HepG2 (cell line): ENCODE measurements at regions not wholly inside any gene's neighbourhood (a gene's known extent, or its start where the extent isn't known, plus 50 kb on each side); places are given as distances from the start of the nearest gene placed in this dataset.

ENCODE experiments used
- ATAC-seq: fragments of 200-7000 bp; cut with Tn5 transposase; 3 replicates; pipeline ENCODE4 v1.9.1; 2020; ENCODE audit warnings: mild to moderate bottlenecking, moderate library complexity
- BruUV-seq: library from RNA; stranded (reverse); fragments of 400-500 nt; replicated peaks from 2 replicates; lab custom pipeline; 2021; lab: Mats Ljungman, UMichigan
- CTCF ChIA-PET: fragments of 300-600 bp; formaldehyde crosslinking; extraction: SDS; loops from one replicate; lab custom pipeline; 2021; ENCODE audit warnings: low total read pairs, inconsistent platforms, low intra/inter-chr PET ratio; lab: Yijun Ruan, JAX
- POLR2A ChIA-PET: fragments of 350-600 bp; sonication (Branson Sonifier 250); formaldehyde crosslinking; loops from one replicate; lab custom pipeline; 2020; ENCODE audit warnings: antibody characterized with exemption, inconsistent platforms; lab: Yijun Ruan, JAX
- DNase-seq: peaks from one replicate; pipeline ENCODE4 v3.0.0-alpha.2; 2015; ENCODE audit warnings: low spot score
- FAIRE-seq: peaks from 3 replicates; lab custom pipeline; 2011; peaks lifted over from hg19 to GRCh38; lab: Jason Lieb, UNC
- H2AFZ ChIP-seq: one replicate; pipeline ENCODE4 v1.6.1; 2011; ENCODE audit warnings: low read length, inconsistent platforms
- H3K27ac ChIP-seq: fragments of 300-600 bp; 3 replicates; pipeline ENCODE4 v1.8.0; 2011; ENCODE audit warnings: mixed run types, mild to moderate bottlenecking, mixed read lengths, low read length, inconsistent platforms; ENCODE audit not compliant: insufficient read depth; ENCODE audit errors: extremely low read length
- H3K27me3 ChIP-seq, 2 experiments: fragments of 200-600 bp in 1 of 2; 2 replicates in 1 of 2; 3 replicates in 1 of 2; pipeline versions ENCODE4 v1.6.0 to v1.8.0; 2011; ENCODE audit warnings: low read length in 2 of 2, mild to moderate bottlenecking in 2 of 2, moderate library complexity in 2 of 2, inconsistent platforms in 1 of 2; ENCODE audit not compliant: insufficient read depth in 2 of 2, control insufficient read depth in 1 of 2
- H3K36me3 ChIP-seq, 2 experiments: fragments of 200-600 bp in 1 of 2; replicated peaks in 1 of 2; 2 replicates in 1 of 2; 3 replicates in 1 of 2; pipeline versions ENCODE4 v1.5.1 to v1.8.0; 2011; ENCODE audit warnings: low read length in 2 of 2, inconsistent platforms in 1 of 2; ENCODE audit not compliant: insufficient read depth in 2 of 2, control insufficient read depth in 1 of 2
- H3K4me1 ChIP-seq: 2 replicates; pipeline ENCODE4 v1.5.1; 2012; ENCODE audit warnings: low read length, inconsistent platforms; ENCODE audit not compliant: insufficient read depth
- H3K4me2 ChIP-seq: 2 replicates; pipeline ENCODE4 v1.6.0; 2011; ENCODE audit warnings: low read depth, low read length, inconsistent platforms
- H3K4me3 ChIP-seq, 3 experiments: fragments of 200-600 bp in 1 of 3; sonication (generic), shearing (Covaris generic) in 1 of 3; replicated peaks in 1 of 3; 2 replicates each; pipeline ENCODE4 v1.5.1; 2011 to 2016; ENCODE audit warnings: low read length in 3 of 3, inconsistent platforms in 2 of 3, low read depth in 2 of 3, mild to moderate bottlenecking in 2 of 3, control low read depth in 1 of 3, mixed read lengths in 1 of 3; ENCODE audit not compliant: insufficient read depth in 1 of 3
- H3K79me2 ChIP-seq: one replicate; pipeline ENCODE4 v1.6.1; 2011; ENCODE audit warnings: low read length, inconsistent platforms; ENCODE audit not compliant: insufficient read depth
- H3K9ac ChIP-seq: 2 replicates; pipeline ENCODE4 v1.6.0; 2011; ENCODE audit warnings: mild to moderate bottlenecking, low read depth, low read length, inconsistent platforms; ENCODE audit not compliant: insufficient read depth
- H3K9me3 ChIP-seq: 2 replicates; pipeline ENCODE4 v1.5.1; 2012; ENCODE audit warnings: mild to moderate bottlenecking, low read length
- H4K20me1 ChIP-seq: 2 replicates; pipeline ENCODE4 v1.6.0; 2011; ENCODE audit warnings: inconsistent platforms, mild to moderate bottlenecking, low read length, moderate library complexity; ENCODE audit not compliant: insufficient read depth
- ATF1 ChIP-seq: IDR thresholded peaks from 2 replicates; pipeline ENCODE4 v1.6.1; 2016; ENCODE audit warnings: mild to moderate bottlenecking, control low read depth
- FOSL2 ChIP-seq: sonication (generic); formaldehyde crosslinking; IDR thresholded peaks from 2 replicates; pipeline ENCODE4 v1.4.0; 2020; ENCODE audit warnings: missing genetic modification reagents
- GTF2F1 ChIP-seq: fragments of 150-350 bp; IDR thresholded peaks from 2 replicates; pipeline ENCODE4 v1.6.1; 2014; ENCODE audit warnings: low read length
- ISL2 ChIP-seq: sonication (generic); formaldehyde crosslinking; IDR thresholded peaks from 2 replicates; pipeline ENCODE4 v1.5.0; 2020; ENCODE audit warnings: missing genetic modification reagents
- REXO4 ChIP-seq: sonication (generic); formaldehyde crosslinking; IDR thresholded peaks from 2 replicates; pipeline ENCODE4 v1.8.0; 2022; ENCODE audit warnings: missing genetic modification reagents, mild to moderate bottlenecking, borderline replicate concordance
- SRY ChIP-seq: sonication (generic); formaldehyde crosslinking; IDR thresholded peaks from 2 replicates; pipeline ENCODE4 v1.8.0; 2022; ENCODE audit warnings: mild to moderate bottlenecking, missing genetic modification reagents
- SYNCRIP ChIP-seq: fragments of 200-400 bp; formaldehyde crosslinking; IDR thresholded peaks from 2 replicates; pipeline ENCODE4 v1.6.1; 2018; ENCODE audit warnings: mild to moderate bottlenecking, low read depth, low read length; ENCODE audit not compliant: insufficient read depth
- ZBTB8A ChIP-seq: sonication (generic); formaldehyde crosslinking; IDR thresholded peaks from 2 replicates; pipeline ENCODE4 v1.4.0; 2020; ENCODE audit warnings: mild to moderate bottlenecking, low read depth, missing genetic modification reagents, borderline replicate concordance
- ZNF253 ChIP-seq: sonication (generic); formaldehyde crosslinking; IDR thresholded peaks from 2 replicates; pipeline ENCODE4 v1.8.0; 2022; ENCODE audit warnings: mild to moderate bottlenecking, missing genetic modification reagents, borderline replicate concordance
- ZNF75D ChIP-seq: sonication (generic); formaldehyde crosslinking; IDR thresholded peaks from 2 replicates; pipeline ENCODE4 v1.8.1; 2023; ENCODE audit warnings: missing genetic modification reagents, mild to moderate bottlenecking, borderline replicate concordance
- ZNF883 ChIP-seq: sonication (generic); formaldehyde crosslinking; IDR thresholded peaks from 2 replicates; pipeline ENCODE4 v1.5.1; 2020; ENCODE audit warnings: mild to moderate bottlenecking, missing genetic modification reagents; ENCODE audit errors: not compliant biosample characterization
- WGBS: methylation state at CpG from one replicate; pipeline ENCODE4 v1.1.6; 2017; ENCODE audit warnings: low lambda C conversion rate; 5-methylcytosine and 5-hydroxymethylcytosine counted together
- in situ Hi-C: cut with HindIII; loops from 2 replicates; pipeline ENCODE4 v1.10.0; 2017; ENCODE audit warnings: low pct_unique_long_range_greater_than_20kb; ENCODE audit not compliant: extremely low pct_ligation_motif_present
- intact Hi-C: fragments of 100-400 bp; cut with micrococcal nuclease; formaldehyde crosslinking; loops from one replicate; pipeline ENCODE4 v1.10.0; 2022; ENCODE audit not compliant: unreplicated experiment
- TF ChIP-seq, protein P1 (sequence below): sonication (generic); formaldehyde crosslinking; IDR thresholded peaks from 2 replicates; pipeline ENCODE4 v1.5.1; 2020; ENCODE audit warnings: missing genetic modification reagents, mild to moderate bottlenecking, borderline replicate concordance
- TF ChIP-seq, protein P2 (sequence below): IDR thresholded peaks from 2 replicates; pipeline ENCODE4 v1.6.1; 2018; ENCODE audit warnings: missing genetic modification reagents

DNA sequence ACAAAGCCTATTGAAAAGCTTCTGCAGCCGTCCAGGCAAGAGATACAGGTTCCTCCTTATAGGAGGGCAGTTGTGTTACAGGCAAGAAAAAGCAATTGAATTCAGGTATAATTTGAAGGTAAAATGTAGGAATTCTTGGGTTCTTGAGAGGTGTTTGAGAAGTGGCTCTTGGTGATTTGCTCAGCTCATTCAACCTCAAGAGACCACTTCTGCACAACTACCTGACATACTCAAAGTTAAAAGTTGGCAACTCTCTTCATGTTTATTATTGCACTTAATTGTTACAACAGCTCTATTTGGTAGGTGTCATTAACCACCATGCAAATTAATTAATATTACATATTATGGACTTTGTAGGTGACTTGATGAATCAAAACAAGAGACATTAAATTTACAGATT is 753.2 kb downstream of the ADCYAP1 start:
- H3K27me3 ChIP-seq = no peaks in the 10 kb centered on the region
- no peaks in the 10 kb centered on the region for H4K20me1 ChIP-seq
- TF ChIP-seq SRY (CRISPR knock-in tag) (no peak), ZNF253 (CRISPR knock-in tag) (no peak), REXO4 (CRISPR knock-in tag) (no peak), ZNF883 (CRISPR knock-in tag) (no peak), SYNCRIP (no peak), ZNF75D (CRISPR knock-in tag) (no peak), ZBTB8A (no peak), FOSL2 (no peak), ISL2 (CRISPR knock-in tag) (no peak), GTF2F1 (no peak), ATF1 (CRISPR knock-in tag) (no peak)
- TF ChIP-seq, protein P1, sequence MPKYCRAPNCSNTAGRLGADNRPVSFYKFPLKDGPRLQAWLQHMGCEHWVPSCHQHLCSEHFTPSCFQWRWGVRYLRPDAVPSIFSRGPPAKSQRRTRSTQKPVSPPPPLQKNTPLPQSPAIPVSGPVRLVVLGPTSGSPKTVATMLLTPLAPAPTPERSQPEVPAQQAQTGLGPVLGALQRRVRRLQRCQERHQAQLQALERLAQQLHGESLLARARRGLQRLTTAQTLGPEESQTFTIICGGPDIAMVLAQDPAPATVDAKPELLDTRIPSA (CRISPR knock-in tag) = no peak
- TF ChIP-seq, protein P2, sequence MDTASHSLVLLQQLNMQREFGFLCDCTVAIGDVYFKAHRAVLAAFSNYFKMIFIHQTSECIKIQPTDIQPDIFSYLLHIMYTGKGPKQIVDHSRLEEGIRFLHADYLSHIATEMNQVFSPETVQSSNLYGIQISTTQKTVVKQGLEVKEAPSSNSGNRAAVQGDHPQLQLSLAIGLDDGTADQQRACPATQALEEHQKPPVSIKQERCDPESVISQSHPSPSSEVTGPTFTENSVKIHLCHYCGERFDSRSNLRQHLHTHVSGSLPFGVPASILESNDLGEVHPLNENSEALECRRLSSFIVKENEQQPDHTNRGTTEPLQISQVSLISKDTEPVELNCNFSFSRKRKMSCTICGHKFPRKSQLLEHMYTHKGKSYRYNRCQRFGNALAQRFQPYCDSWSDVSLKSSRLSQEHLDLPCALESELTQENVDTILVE = no peak
- H3K9me3 ChIP-seq = no peaks in the 10 kb centered on the region
- ChIA-PET CTCF (no interaction called here), POLR2A (no interaction called here)
- WGBS = 0% methylated on average over 1 of the region's 1 CpG
- no peaks in the 10 kb centered on the region for H3K79me2 ChIP-seq
- no peak overlapping the region for H3K4me2 ChIP-seq
- no peak overlapping the region for H2AFZ ChIP-seq
- no peak for ATAC-seq
- H3K4me1 ChIP-seq = no peaks in the 10 kb centered on the region
- no peak for FAIRE-seq
- H3K36me3 ChIP-seq = no peaks in the 10 kb centered on the region
- H3K27ac ChIP-seq = no peak overlapping the region
- H3K4me3 ChIP-seq = no peak overlapping the region
- intact Hi-C loops (no loop called here), in situ Hi-C loops (loop anchor here (25.0 kb wide), 1 partner anchor 796 kb away; no protein-coding TSS in a partner anchor)
- H3K9ac ChIP-seq = no peak overlapping the region
- BruUV-seq = no TSS peak
- DNase-seq = no peak
